Loucy (cell line): ENCODE measurements at regions not wholly inside any gene's neighbourhood (a gene's known extent, or its start where the extent isn't known, plus 50 kb on each side); places are given as distances from the start of the nearest gene placed in this dataset.

Experiments
- H2AFZ ChIP-seq: fragments of 200-600 bp; sonication (generic); 2 replicates; pipeline ENCODE4 v1.6.0; 2016; ENCODE audit warnings: antibody characterized with exemption, mild to moderate bottlenecking, low read length, moderate library complexity
- H3F3A ChIP-seq: fragments of 200-600 bp; 2 replicates; pipeline ENCODE4 v1.6.0; 2016; ENCODE audit warnings: antibody characterized with exemption, low read depth, mild to moderate bottlenecking
- H3K27me3 ChIP-seq: fragments of 200-600 bp; sonication (generic); 2 replicates; pipeline ENCODE4 v1.6.1; 2014; ENCODE audit warnings: low read length, mild to moderate bottlenecking; ENCODE audit not compliant: insufficient read depth, poor library complexity, severe bottlenecking
- H3K36me3 ChIP-seq: fragments of 200-600 bp; sonication (generic); 2 replicates; pipeline ENCODE4 v1.6.1; 2016; ENCODE audit warnings: low read length; ENCODE audit not compliant: insufficient read depth
- H3K4me1 ChIP-seq: fragments of 200-600 bp; sonication (generic); 2 replicates; pipeline ENCODE4 v1.5.1; 2014; ENCODE audit warnings: low read length, mild to moderate bottlenecking; ENCODE audit not compliant: insufficient read depth, poor library complexity, severe bottlenecking
- H3K4me2 ChIP-seq: fragments of 200-600 bp; sonication (generic); 2 replicates; pipeline ENCODE4 v1.6.0; 2014; ENCODE audit warnings: antibody characterized with exemption, low read length, low read depth, mild to moderate bottlenecking; ENCODE audit not compliant: poor library complexity, severe bottlenecking
- H3K4me3 ChIP-seq: fragments of 200-600 bp; sonication (generic); 2 replicates; pipeline ENCODE4 v1.5.1; 2014; ENCODE audit warnings: low read length, mild to moderate bottlenecking, mixed read lengths; ENCODE audit not compliant: poor library complexity, severe bottlenecking
- H3K79me2 ChIP-seq: fragments of 200-600 bp; sonication (generic); 2 replicates; pipeline ENCODE4 v1.6.1; 2014; ENCODE audit warnings: low read length; ENCODE audit not compliant: insufficient read depth
- H3K9ac ChIP-seq: fragments of 200-600 bp; sonication (generic); 2 replicates; pipeline ENCODE4 v1.6.0; 2014; ENCODE audit warnings: mild to moderate bottlenecking, low read depth, low read length, moderate library complexity; ENCODE audit not compliant: poor library complexity, severe bottlenecking
- H3K9me2 ChIP-seq: fragments of 200-600 bp; sonication (generic); replicated peaks from 2 replicates; pipeline ENCODE4 v1.6.1; 2016; ENCODE audit warnings: low read depth, low read length, mixed read lengths
- H3K9me3 ChIP-seq: fragments of 200-600 bp; sonication (generic); 2 replicates; pipeline ENCODE4 v1.6.1; 2014; ENCODE audit warnings: mild to moderate bottlenecking, antibody characterized with exemption, low read length, low read depth; ENCODE audit not compliant: insufficient read depth
- H4K20me1 ChIP-seq: fragments of 200-600 bp; sonication (generic); 2 replicates; pipeline ENCODE4 v1.6.0; 2014; ENCODE audit warnings: antibody characterized with exemption, low read length, mild to moderate bottlenecking; ENCODE audit not compliant: insufficient read depth, poor library complexity, severe bottlenecking
- EZH2phosphoT487 ChIP-seq: fragments of 200-600 bp; IDR thresholded peaks from 2 replicates; pipeline ENCODE4 v1.6.1; 2018; ENCODE audit warnings: antibody characterized with exemption, mild to moderate bottlenecking, moderate library complexity, borderline replicate concordance
- TF ChIP-seq, protein P1 (sequence below): fragments of 200-600 bp; sonication (generic); conservative IDR thresholded peaks from 2 replicates; pipeline ENCODE4 v1.5.1; 2014; ENCODE audit warnings: mild to moderate bottlenecking, antibody characterized with exemption, low read length

DNA sequence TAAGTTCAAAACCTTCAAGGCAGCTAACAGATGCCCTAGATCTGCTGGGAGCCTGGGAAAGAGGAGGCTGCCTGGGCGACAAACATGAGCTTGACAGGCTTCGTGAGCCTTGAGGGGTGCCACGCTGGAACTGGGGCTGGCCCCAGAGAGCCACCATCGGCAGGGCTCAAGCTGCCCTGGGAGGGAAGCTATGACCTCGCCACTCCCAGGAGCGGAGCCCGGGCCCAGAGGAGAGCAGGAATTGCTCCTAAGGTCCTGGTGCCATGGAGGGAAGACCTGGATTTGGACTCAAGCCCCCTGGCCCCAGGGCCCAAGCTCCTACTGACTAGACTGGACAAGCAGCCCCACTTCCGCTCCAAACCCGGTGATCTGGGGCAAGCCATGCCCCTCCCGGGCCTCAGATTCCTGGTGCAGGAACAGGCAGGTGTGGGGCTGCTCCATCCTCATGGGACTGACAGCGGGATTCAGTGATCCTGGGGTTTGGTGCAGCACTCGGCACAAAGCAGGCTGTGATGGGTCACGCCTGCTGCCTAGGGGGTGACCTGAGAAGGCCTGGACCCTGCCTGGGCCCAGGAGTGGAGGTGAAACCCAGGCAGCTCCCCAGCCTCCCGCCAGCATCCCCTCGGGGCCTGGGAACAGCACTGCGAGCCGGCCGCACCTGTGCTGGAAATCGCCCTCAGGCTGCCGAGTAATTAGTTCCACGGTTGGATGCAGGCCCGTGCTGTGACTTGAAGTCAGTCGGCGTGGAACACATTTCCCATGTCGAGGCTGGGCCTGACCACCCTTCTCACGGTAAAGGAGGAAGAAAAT, 246.9 kb downstream of the NDUFA10 start:
- Histone ChIP-seq H3K4me2 (no peak overlapping the region), H3K9me3 (peaks cover 13% of the 10 kb centered on the region; the same call in 1 of the 2 replicates), H2AFZ (no peak overlapping the region), H3K4me3 (no peak overlapping the region), H3K79me2 (no peaks in the 10 kb centered on the region), H4K20me1 (no peaks in the 10 kb centered on the region), H3K27me3 (no peaks in the 10 kb centered on the region), H3K4me1 (no peaks in the 10 kb centered on the region), H3F3A (no peaks in the 10 kb centered on the region), H3K9me2 (no peaks in the 10 kb centered on the region), H3K9ac (no peak overlapping the region), H3K36me3 (no peaks in the 10 kb centered on the region)
- TF ChIP-seq, protein P1, sequence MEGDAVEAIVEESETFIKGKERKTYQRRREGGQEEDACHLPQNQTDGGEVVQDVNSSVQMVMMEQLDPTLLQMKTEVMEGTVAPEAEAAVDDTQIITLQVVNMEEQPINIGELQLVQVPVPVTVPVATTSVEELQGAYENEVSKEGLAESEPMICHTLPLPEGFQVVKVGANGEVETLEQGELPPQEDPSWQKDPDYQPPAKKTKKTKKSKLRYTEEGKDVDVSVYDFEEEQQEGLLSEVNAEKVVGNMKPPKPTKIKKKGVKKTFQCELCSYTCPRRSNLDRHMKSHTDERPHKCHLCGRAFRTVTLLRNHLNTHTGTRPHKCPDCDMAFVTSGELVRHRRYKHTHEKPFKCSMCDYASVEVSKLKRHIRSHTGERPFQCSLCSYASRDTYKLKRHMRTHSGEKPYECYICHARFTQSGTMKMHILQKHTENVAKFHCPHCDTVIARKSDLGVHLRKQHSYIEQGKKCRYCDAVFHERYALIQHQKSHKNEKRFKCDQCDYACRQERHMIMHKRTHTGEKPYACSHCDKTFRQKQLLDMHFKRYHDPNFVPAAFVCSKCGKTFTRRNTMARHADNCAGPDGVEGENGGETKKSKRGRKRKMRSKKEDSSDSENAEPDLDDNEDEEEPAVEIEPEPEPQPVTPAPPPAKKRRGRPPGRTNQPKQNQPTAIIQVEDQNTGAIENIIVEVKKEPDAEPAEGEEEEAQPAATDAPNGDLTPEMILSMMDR, result no peak
- TF ChIP-seq EZH2phosphoT487, result no peak

DNA sequence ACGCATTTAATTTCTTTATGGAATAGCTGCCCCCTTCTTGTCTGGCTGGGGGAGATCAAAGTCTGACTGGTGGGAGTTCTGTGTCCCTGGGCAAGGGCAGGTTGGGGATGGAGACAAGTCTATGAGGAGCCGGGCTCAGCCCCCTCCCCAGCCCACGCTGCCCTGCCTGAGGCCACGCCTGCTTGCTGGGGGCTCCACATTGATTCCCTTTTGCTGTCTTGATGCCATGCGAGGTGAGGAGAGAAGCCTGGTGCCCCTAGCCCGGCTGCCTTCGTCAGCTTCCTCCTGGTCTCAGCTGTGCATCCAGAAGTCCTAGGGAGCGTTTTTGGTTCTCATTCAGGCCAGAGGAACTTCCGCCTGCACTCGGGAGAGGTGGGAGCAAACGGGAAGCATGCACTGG, 247.9 kb downstream of the NDUFA10 start:
- H3K79me2 ChIP-seq, result no peaks in the 10 kb centered on the region
- peaks cover 13% of the 10 kb centered on the region; the same call in 1 of the 2 replicates for H3K9me3 ChIP-seq
- H2AFZ ChIP-seq, result no peak overlapping the region
- no peaks in the 10 kb centered on the region for H3K36me3 ChIP-seq
- H3K4me3 ChIP-seq, result no peak overlapping the region
- H3K4me2 ChIP-seq, result no peak overlapping the region
- H4K20me1 ChIP-seq, result no peaks in the 10 kb centered on the region
- no peaks in the 10 kb centered on the region for H3F3A ChIP-seq
- no peak overlapping the region for H3K9ac ChIP-seq
- no peaks in the 10 kb centered on the region for H3K27me3 ChIP-seq
- no peaks in the 10 kb centered on the region for H3K4me1 ChIP-seq
- TF ChIP-seq, protein P1, result no peak
- TF ChIP-seq EZH2phosphoT487, result no peak
- H3K9me2 ChIP-seq, result no peaks in the 10 kb centered on the region

DNA sequence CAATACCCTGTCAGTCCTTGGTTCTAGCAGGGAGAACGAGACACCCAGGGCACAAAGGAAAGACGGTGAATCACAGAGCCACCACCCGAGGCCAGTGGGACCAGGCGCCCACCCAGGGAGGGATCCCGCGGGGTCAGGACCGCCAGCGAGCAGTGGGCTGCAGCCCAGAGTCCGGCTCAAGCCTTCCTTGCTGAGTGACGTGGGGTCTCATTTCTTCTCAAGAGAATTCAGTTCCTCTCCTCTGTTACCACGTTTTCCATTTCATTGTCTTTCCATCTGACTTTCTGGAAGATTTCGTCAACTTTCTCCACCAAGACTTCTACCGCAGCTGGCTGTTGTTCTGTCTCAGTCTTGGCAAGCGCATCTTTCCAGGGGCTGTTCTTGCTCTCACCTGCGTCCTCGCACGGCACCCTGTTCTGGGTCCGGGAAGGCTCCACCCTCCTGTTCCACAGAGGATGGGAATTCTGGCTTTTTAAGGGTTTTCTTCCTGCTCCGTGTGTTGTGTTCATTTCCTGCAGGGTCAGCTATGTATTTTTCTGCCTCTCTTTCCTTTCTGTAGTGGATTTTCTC, 248.6 kb downstream of the NDUFA10 start:
- no peaks in the 10 kb centered on the region for H3K79me2 ChIP-seq
- no peak overlapping the region for H3K9ac ChIP-seq
- peaks cover 16% of the 10 kb centered on the region; the same call in 1 of the 2 replicates for H3K9me3 ChIP-seq

More for the DNA sequence above, 248.6 kb downstream of the NDUFA10 start:
- Histone ChIP-seq H3K4me1 (no peaks in the 10 kb centered on the region), H3K4me3 (no peak overlapping the region), H3K27me3 (no peaks in the 10 kb centered on the region), H3K4me2 (no peak overlapping the region), H3K36me3 (no peaks in the 10 kb centered on the region), H2AFZ (no peak overlapping the region), H4K20me1 (no peaks in the 10 kb centered on the region), H3K9me2 (no peaks in the 10 kb centered on the region), H3F3A (no peaks in the 10 kb centered on the region)
- TF ChIP-seq, protein P1, result no peak
- TF ChIP-seq EZH2phosphoT487, result no peak
